Activated T-cell treated with anti-CD3 and anti-CD28 coated beads, Interleukin-2, amount 50 U/mL, for 72 hours (primary cell): ENCODE measurements at regions not wholly inside any gene's neighbourhood (a gene's known extent, or its start where the extent isn't known, plus 50 kb on each side); places are given as distances from the start of the nearest gene placed in this dataset.

Experiments
- ATAC-seq, 2 donors: fragments of 150-1000 bp; cut with Tn5 transposase; replicated peaks in 1 of 2; 2 replicates each; pipeline ENCODE4 v1.10.0; 2021; ENCODE audit warnings: moderate library complexity in 2 of 2, mild to moderate bottlenecking in 1 of 2
- DNase-seq, 2 donors: peaks; one replicate each; pipeline ENCODE4 v3.0.0; 2021 to 2022; ENCODE audit warnings: mixed read lengths in 1 of 2
- H3K27ac Mint-ChIP-seq: one replicate; pipeline ENCODE4 v1.8.0; 2022; ENCODE audit warnings: mild to moderate bottlenecking, moderate library complexity, mixed read lengths
- H3K27me3 Mint-ChIP-seq: one replicate; pipeline ENCODE4 v1.8.0; 2022; ENCODE audit warnings: low read depth, mixed read lengths
- H3K36me3 Mint-ChIP-seq, 2 donors: one replicate each; pipeline ENCODE4 v1.8.0; 2022; ENCODE audit warnings: mixed read lengths in 2 of 2, mild to moderate bottlenecking in 1 of 2; ENCODE audit not compliant: insufficient read depth in 2 of 2
- H3K4me1 Mint-ChIP-seq: one replicate; pipeline ENCODE4 v1.8.0; 2022; ENCODE audit warnings: low read depth, mixed read lengths
- H3K4me3 Mint-ChIP-seq, 2 donors: one replicate each; pipeline ENCODE4 v1.8.0; 2022; ENCODE audit warnings: mild to moderate bottlenecking in 2 of 2, mixed read lengths in 2 of 2, moderate library complexity in 2 of 2
- H3K9me3 Mint-ChIP-seq, 2 donors: one replicate each; pipeline ENCODE4 v1.8.0; 2022; ENCODE audit warnings: mixed read lengths in 2 of 2

- peaks cover 4 to 13% of the 10 kb centered on the region in 2 donors for H3K9me3 Mint-ChIP-seq
- H3K4me3 Mint-ChIP-seq, result no peak overlapping the region
- no peak for ATAC-seq
- no peaks in the 10 kb centered on the region for H3K36me3 Mint-ChIP-seq
- DNase-seq, result no peak
- H3K27ac Mint-ChIP-seq, result no peak overlapping the region
- no peaks in the 10 kb centered on the region for H3K27me3 Mint-ChIP-seq
- no peaks in the 10 kb centered on the region for H3K4me1 Mint-ChIP-seq
These were observed 1230.3 kb upstream of the AGA start for GRCh38 chr4:178672512-178672911.

GRCh38 chr4:178681871-178682270, 1239.6 kb upstream of the AGA start:
- no peak overlapping the region for H3K27ac Mint-ChIP-seq
- H3K4me1 Mint-ChIP-seq, result no peaks in the 10 kb centered on the region
- DNase-seq (no peak), ATAC-seq (no peak)
- no peak overlapping the region for H3K4me3 Mint-ChIP-seq
- H3K36me3 Mint-ChIP-seq, result no peaks in the 10 kb centered on the region
- no peaks in the 10 kb centered on the region for H3K27me3 Mint-ChIP-seq
- H3K9me3 Mint-ChIP-seq, result peaks cover 1 to 5% of the 10 kb centered on the region in 2 donors

- H3K4me3 Mint-ChIP-seq, result no peak overlapping the region
- no peaks in the 10 kb centered on the region for H3K27me3 Mint-ChIP-seq
- ATAC-seq (no peak), DNase-seq (no peak)
- no peaks in the 10 kb centered on the region for H3K4me1 Mint-ChIP-seq
- peaks cover 0 to 7% of the 10 kb centered on the region in 2 donors for H3K9me3 Mint-ChIP-seq
- H3K36me3 Mint-ChIP-seq, result no peaks in the 10 kb centered on the region
- no peak overlapping the region for H3K27ac Mint-ChIP-seq
These were observed 1247.7 kb upstream of the AGA start for GRCh38 chr4:178689926-178690325.

GRCh38 chr4:178693816-178694215, 1251.6 kb upstream of the AGA start:
- ATAC-seq (no peak), DNase-seq (no peak)
- H3K4me3 Mint-ChIP-seq, result no peak overlapping the region
- no peaks in the 10 kb centered on the region for H3K27me3 Mint-ChIP-seq
- peaks cover 1 to 4% of the 10 kb centered on the region in 2 donors for H3K9me3 Mint-ChIP-seq
- no peak overlapping the region for H3K27ac Mint-ChIP-seq
- no peaks in the 10 kb centered on the region for H3K36me3 Mint-ChIP-seq
- H3K4me1 Mint-ChIP-seq, result no peaks in the 10 kb centered on the region

- Mint-ChIP-seq H3K27me3 (no peaks in the 10 kb centered on the region), H3K4me3 (no peak overlapping the region), H3K4me1 (no peaks in the 10 kb centered on the region), H3K9me3 (peaks cover 0 to 1% of the 10 kb centered on the region in 2 donors), H3K36me3 (no peaks in the 10 kb centered on the region), H3K27ac (no peak overlapping the region)
- DNase-seq (no peak), ATAC-seq (no peak)
These were observed 1254.3 kb upstream of the AGA start for GRCh38 chr4:178696515-178696914.

- Mint-ChIP-seq H3K36me3 (no peaks in the 10 kb centered on the region), H3K9me3 (peaks cover 3% of the 10 kb centered on the region in 2 donors), H3K4me3 (no peak overlapping the region), H3K27me3 (no peaks in the 10 kb centered on the region), H3K4me1 (no peaks in the 10 kb centered on the region), H3K27ac (no peak overlapping the region)
- DNase-seq (no peak), ATAC-seq (no peak)
These were observed 1270.2 kb upstream of the AGA start for GRCh38 chr4:178712486-178712885.

GRCh38 chr4:178738026-178738425, 1295.8 kb upstream of the AGA start:
- DNase-seq (no peak), ATAC-seq (no peak)
- no peak overlapping the region for H3K4me3 Mint-ChIP-seq
- no peaks in the 10 kb centered on the region for H3K36me3 Mint-ChIP-seq
- no peaks in the 10 kb centered on the region for H3K4me1 Mint-ChIP-seq
- no peak overlapping the region for H3K27ac Mint-ChIP-seq
- no peaks in the 10 kb centered on the region for H3K9me3 Mint-ChIP-seq
- H3K27me3 Mint-ChIP-seq, result no peaks in the 10 kb centered on the region

GRCh38 chr4:178745203-178745602, 1303.0 kb upstream of the AGA start:
- H3K9me3 Mint-ChIP-seq, result peaks cover 0 to 4% of the 10 kb centered on the region in 2 donors
- H3K36me3 Mint-ChIP-seq, result no peaks in the 10 kb centered on the region
- DNase-seq (no peak), ATAC-seq (no peak)
- no peak overlapping the region for H3K4me3 Mint-ChIP-seq
- H3K27ac Mint-ChIP-seq, result no peak overlapping the region
- no peaks in the 10 kb centered on the region for H3K4me1 Mint-ChIP-seq
- H3K27me3 Mint-ChIP-seq, result no peaks in the 10 kb centered on the region

GRCh38 chr4:178752954-178753525, 1310.8 kb upstream of the AGA start:
- H3K36me3 Mint-ChIP-seq, result peaks cover 0 to 2% of the 10 kb centered on the region in 2 donors
- no peak for ATAC-seq

GRCh38 chr4:178778496-178778895, 1336.3 kb upstream of the AGA start:
- peaks cover 3% of the 10 kb centered on the region in 2 donors for H3K9me3 Mint-ChIP-seq
- no peaks in the 10 kb centered on the region for H3K27me3 Mint-ChIP-seq
- H3K4me3 Mint-ChIP-seq, result no peak overlapping the region
- no peak for ATAC-seq
- no peak overlapping the region for H3K27ac Mint-ChIP-seq
- no peak for DNase-seq
- H3K4me1 Mint-ChIP-seq, result no peaks in the 10 kb centered on the region
- no peaks in the 10 kb centered on the region for H3K36me3 Mint-ChIP-seq

More at GRCh38 chr4:178752954-178753525, 1310.8 kb upstream of the AGA start:
- no peak overlapping the region for H3K4me3 Mint-ChIP-seq
- no peak for DNase-seq
- H3K27ac Mint-ChIP-seq, result no peak overlapping the region
- H3K27me3 Mint-ChIP-seq, result no peaks in the 10 kb centered on the region
- peaks cover 0 to 6% of the 10 kb centered on the region in 2 donors for H3K9me3 Mint-ChIP-seq
- no peaks in the 10 kb centered on the region for H3K4me1 Mint-ChIP-seq

- ATAC-seq (no peak), DNase-seq (no peak)
- Mint-ChIP-seq H3K9me3 (peaks cover 10 to 15% of the 10 kb centered on the region in 2 donors), H3K4me1 (no peaks in the 10 kb centered on the region), H3K4me3 (no peak overlapping the region), H3K36me3 (no peaks in the 10 kb centered on the region), H3K27ac (no peak overlapping the region), H3K27me3 (no peaks in the 10 kb centered on the region)
These were observed 1339.5 kb upstream of the AGA start for GRCh38 chr4:178781779-178782178.

- peaks cover 8 to 13% of the 10 kb centered on the region in 2 donors for H3K9me3 Mint-ChIP-seq
- H3K4me3 Mint-ChIP-seq, result no peak overlapping the region
- H3K36me3 Mint-ChIP-seq, result no peaks in the 10 kb centered on the region
- no peaks in the 10 kb centered on the region for H3K4me1 Mint-ChIP-seq
- no peaks in the 10 kb centered on the region for H3K27me3 Mint-ChIP-seq
- ATAC-seq (no peak), DNase-seq (no peak)
- H3K27ac Mint-ChIP-seq, result no peak overlapping the region
These were observed 1342.3 kb upstream of the AGA start for GRCh38 chr4:178784491-178784890.

GRCh38 chr4:178789279-178789678, 1347.0 kb upstream of the AGA start:
- peaks cover 9 to 14% of the 10 kb centered on the region in 2 donors for H3K9me3 Mint-ChIP-seq
- no peaks in the 10 kb centered on the region for H3K4me1 Mint-ChIP-seq
- ATAC-seq, result no peak
- no peak for DNase-seq
- no peaks in the 10 kb centered on the region for H3K36me3 Mint-ChIP-seq
- H3K27me3 Mint-ChIP-seq, result no peaks in the 10 kb centered on the region
- H3K27ac Mint-ChIP-seq, result no peak overlapping the region
- no peak overlapping the region for H3K4me3 Mint-ChIP-seq

- H3K27me3 Mint-ChIP-seq, result no peaks in the 10 kb centered on the region
- no peaks in the 10 kb centered on the region for H3K36me3 Mint-ChIP-seq
- ATAC-seq, result no peak
- H3K9me3 Mint-ChIP-seq, result peaks cover 4 to 19% of the 10 kb centered on the region in 2 donors
- H3K27ac Mint-ChIP-seq, result no peak overlapping the region
- DNase-seq, result no peak
- no peak overlapping the region for H3K4me3 Mint-ChIP-seq
- H3K4me1 Mint-ChIP-seq, result no peaks in the 10 kb centered on the region
These were observed 1357.0 kb upstream of the AGA start for GRCh38 chr4:178799204-178799603.
